ENCODE measurements at regions not wholly inside any gene's neighbourhood (a gene's known extent, or its start where the extent isn't known, plus 50 kb on each side); places are given as distances from the start of the nearest gene placed in this dataset.

DNA sequence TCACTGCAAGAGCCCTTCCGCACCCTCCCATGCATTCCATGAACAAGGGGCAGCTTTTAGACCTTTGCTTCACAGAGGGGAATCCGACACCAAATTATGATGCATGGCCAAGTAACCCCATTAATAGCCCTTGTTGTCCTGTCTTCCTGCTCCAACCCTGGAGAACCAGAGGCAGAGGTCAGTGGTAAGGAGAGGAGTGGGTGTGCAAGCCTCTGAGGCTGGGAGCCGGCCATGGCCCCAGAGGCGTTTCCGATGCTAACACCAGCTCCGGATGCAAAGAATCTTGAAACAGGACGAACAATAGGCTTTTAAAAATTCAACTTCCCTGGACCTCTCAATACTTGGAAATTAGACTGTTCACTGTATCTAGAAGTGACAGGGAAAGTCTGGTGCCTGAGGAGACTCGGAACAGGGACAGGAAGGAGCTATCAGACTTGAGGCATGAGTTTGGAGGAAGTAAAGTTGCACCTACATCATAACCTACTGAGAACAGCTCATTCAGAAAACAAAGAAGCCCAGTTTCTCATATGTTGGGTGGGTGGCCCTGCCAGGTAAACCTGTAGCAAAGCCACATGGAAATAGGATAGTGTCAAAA, 101.2 kb upstream of the ERG start (continued):
- no peak for TF ChIP-seq CHD4 (IDR thresholded peaks at IDR 0.05; ENCODE audit: insufficient read depth, insufficient replicate concordance, low read depth, low read length, poor library complexity, severe bottlenecking)
- TF ChIP-seq, protein P1, sequence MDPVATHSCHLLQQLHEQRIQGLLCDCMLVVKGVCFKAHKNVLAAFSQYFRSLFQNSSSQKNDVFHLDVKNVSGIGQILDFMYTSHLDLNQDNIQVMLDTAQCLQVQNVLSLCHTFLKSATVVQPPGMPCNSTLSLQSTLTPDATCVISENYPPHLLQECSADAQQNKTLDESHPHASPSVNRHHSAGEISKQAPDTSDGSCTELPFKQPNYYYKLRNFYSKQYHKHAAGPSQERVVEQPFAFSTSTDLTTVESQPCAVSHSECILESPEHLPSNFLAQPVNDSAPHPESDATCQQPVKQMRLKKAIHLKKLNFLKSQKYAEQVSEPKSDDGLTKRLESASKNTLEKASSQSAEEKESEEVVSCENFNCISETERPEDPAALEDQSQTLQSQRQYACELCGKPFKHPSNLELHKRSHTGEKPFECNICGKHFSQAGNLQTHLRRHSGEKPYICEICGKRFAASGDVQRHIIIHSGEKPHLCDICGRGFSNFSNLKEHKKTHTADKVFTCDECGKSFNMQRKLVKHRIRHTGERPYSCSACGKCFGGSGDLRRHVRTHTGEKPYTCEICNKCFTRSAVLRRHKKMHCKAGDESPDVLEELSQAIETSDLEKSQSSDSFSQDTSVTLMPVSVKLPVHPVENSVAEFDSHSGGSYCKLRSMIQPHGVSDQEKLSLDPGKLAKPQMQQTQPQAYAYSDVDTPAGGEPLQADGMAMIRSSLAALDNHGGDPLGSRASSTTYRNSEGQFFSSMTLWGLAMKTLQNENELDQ (CRISPR knock-in tag; IDR thresholded peaks at IDR 0.05; ENCODE audit: borderline replicate concordance): no peak
- TF ChIP-seq, protein P2, sequence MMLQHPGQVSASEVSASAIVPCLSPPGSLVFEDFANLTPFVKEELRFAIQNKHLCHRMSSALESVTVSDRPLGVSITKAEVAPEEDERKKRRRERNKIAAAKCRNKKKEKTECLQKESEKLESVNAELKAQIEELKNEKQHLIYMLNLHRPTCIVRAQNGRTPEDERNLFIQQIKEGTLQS (IDR thresholded peaks at IDR 0.05): no peak
- TF ChIP-seq, protein P2 (CRISPR knock-in tag; conservative IDR thresholded peaks at IDR 0.05): no peak
- no peak for TF ChIP-seq PHB (CRISPR knock-in tag; IDR thresholded peaks at IDR 0.05)

DNA sequence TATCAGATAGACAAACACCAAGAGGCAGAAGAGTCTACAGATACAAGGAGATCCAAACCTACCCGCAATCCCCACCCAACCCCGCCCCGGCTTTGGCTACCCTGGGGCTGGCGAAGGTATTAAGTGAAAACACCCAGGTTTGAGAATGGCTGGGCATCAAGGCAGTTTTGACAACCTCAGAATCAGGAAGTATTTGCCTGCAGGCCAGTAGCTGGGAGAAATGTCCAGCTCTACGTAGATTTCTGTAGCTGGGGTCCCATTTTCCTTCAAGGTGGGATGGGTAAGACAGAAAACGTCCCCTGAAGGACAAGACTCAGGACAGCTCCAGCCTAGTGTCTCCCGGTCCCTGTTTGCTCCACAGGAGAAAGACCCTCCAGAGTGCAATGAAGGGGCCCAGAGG, 101.8 kb upstream of the ERG start:
- H3K79me2 ChIP-seq (ENCODE audit: control insufficient read depth, insufficient read depth, low read length): no peaks in the 10 kb centered on the region
- no peaks in the 10 kb centered on the region for H3K4me1 ChIP-seq (replicated peaks in 1 of 2; ENCODE audit: control insufficient read depth in 2 of 2, insufficient read depth in 2 of 2, low read length in 2 of 2)
- no peak overlapping the region for H3K4me3 ChIP-seq
- WGBS (ENCODE audit: insufficient coverage, low coverage, missing lambda C conversion rate): 0% methylated on average over 7 of the region's 7 CpGs
- ATAC-seq: no peak
- no peak for DNase-seq (ENCODE audit: extremely low read depth in 1 of 4, low spot score in 3 of 4)
- TF ChIP-seq, protein P3, sequence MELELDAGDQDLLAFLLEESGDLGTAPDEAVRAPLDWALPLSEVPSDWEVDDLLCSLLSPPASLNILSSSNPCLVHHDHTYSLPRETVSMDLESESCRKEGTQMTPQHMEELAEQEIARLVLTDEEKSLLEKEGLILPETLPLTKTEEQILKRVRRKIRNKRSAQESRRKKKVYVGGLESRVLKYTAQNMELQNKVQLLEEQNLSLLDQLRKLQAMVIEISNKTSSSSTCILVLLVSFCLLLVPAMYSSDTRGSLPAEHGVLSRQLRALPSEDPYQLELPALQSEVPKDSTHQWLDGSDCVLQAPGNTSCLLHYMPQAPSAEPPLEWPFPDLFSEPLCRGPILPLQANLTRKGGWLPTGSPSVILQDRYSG (tag; conservative IDR thresholded peaks at IDR 0.05; ENCODE audit: low read depth): no peak
- H3K9me1 ChIP-seq (ENCODE audit: control insufficient read depth, insufficient read depth, low read length): no peaks in the 10 kb centered on the region
- BruUV-seq (replicated peaks): no TSS peak
- no peaks in the 10 kb centered on the region; the same call in 1 of the 2 replicates for H4K20me1 ChIP-seq (replicated peaks; ENCODE audit: control insufficient read depth, insufficient read depth, low read length)
- H3K4me2 ChIP-seq (ENCODE audit: insufficient read depth, low read length): no peak overlapping the region
- H3K9me3 ChIP-seq (replicated peaks; ENCODE audit: control insufficient read depth, insufficient read depth, low read depth, low read length): no peaks in the 10 kb centered on the region
- ChIA-PET CTCF (ENCODE audit: low intra/inter-chr PET ratio) (no interaction called here), POLR2A (no interaction called here)
- peaks cover 12 to 28% of the 10 kb centered on the region in 2 experiments; a peak in 4 of 5 replicates for H3K27me3 ChIP-seq (ENCODE audit: control insufficient read depth in 2 of 2, insufficient read depth in 2 of 2, low read length in 2 of 2)
- intact Hi-C loops (cut with micrococcal nuclease) (no loop called here), in situ Hi-C loops (cut with MboI) (no loop called here)
- no peak overlapping the region for H3K27ac ChIP-seq (ENCODE audit: extremely low read depth, low read depth, low read length)
- H3K36me3 ChIP-seq (ENCODE audit: control insufficient read depth, insufficient read depth, low read length): no peaks in the 10 kb centered on the region
- no peak for FAIRE-seq
- H3K9ac ChIP-seq (ENCODE audit: insufficient read depth in 1 of 2, low read depth in 2 of 2, low read length in 2 of 2): no peak overlapping the region
- H2AFZ ChIP-seq (ENCODE audit: low read depth, low read length): no peak overlapping the region
